NT2/D1 (cell line): ENCODE measurements at regions not wholly inside any gene's neighbourhood (a gene's known extent, or its start where the extent isn't known, plus 50 kb on each side); places are given as distances from the start of the nearest gene placed in this dataset.

ENCODE experiments used
- DNase-seq: peaks from one replicate; pipeline ENCODE4 v3.0.0-alpha.2; 2011; ENCODE audit warnings: low read depth, low spot score
- H3K27me3 ChIP-seq: 2 replicates; pipeline ENCODE4 v1.6.0; 2011; ENCODE audit warnings: mild to moderate bottlenecking; ENCODE audit not compliant: insufficient read length, insufficient read depth
- H3K36me3 ChIP-seq: 2 replicates; pipeline ENCODE4 v1.6.1; 2011; ENCODE audit warnings: mild to moderate bottlenecking, low read length, mixed read lengths; ENCODE audit not compliant: insufficient read depth, insufficient read length
- H3K4me1 ChIP-seq: 2 replicates; pipeline ENCODE4 v1.5.1; 2011; ENCODE audit not compliant: insufficient read depth, insufficient read length
- H3K4me3 ChIP-seq: 2 replicates; pipeline ENCODE4 v1.5.1; 2011; ENCODE audit warnings: low read depth; ENCODE audit not compliant: insufficient read length
- H3K9ac ChIP-seq: 2 replicates; pipeline ENCODE4 v1.6.0; 2011; ENCODE audit warnings: low read depth; ENCODE audit not compliant: insufficient read length
- H3K9me3 ChIP-seq: 2 replicates; pipeline ENCODE4 v1.5.1; 2011; ENCODE audit warnings: mild to moderate bottlenecking, low read length; ENCODE audit not compliant: insufficient read depth
- SUZ12 ChIP-seq: IDR thresholded peaks from 2 replicates; pipeline ENCODE4 v1.6.1; 2011; ENCODE audit not compliant: insufficient read length, insufficient read depth; ENCODE audit errors: extremely low read depth
- YY1 ChIP-seq: IDR thresholded peaks from 2 replicates; pipeline ENCODE4 v1.6.1; 2011; ENCODE audit not compliant: insufficient read length, insufficient read depth
- ZNF274 ChIP-seq: IDR thresholded peaks from 2 replicates; pipeline ENCODE4 v1.6.1; 2011; ENCODE audit warnings: mild to moderate bottlenecking, low read depth, low read length

DNA sequence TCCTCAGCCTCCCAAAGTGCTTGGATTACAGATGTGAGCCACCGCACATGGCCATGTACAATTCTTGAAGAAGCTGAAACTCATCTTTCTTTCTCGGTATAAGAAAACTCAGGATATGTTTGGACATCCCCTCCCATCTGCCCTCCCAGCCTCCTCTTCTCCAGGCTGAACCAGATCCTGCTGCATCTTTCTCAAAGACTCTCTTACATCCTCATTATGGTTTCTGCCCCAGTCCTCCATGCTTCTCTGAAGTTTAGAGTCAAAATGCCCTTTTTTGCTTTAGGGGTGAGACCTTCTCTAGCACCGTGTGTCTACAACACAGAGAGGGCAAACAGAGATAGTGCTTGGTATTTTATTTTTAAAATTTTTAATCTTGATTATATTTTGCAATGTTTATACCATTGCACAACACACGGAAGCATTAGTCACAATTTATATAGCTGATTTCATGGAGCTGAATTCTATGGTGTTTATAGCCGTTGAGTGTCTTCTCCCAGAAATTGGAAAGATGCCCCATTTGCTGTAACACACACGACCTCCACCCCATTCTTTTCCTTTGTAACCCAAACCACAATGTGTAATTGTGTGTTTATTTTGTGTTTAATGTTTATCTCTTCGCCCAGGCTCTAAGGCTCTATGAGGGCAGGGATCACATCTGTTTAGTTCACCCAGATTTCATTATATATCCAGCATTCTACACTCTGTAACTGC is 206.0 kb upstream of the TNP1 start:
- DNase-seq = no peak
- TF ChIP-seq YY1 (no peak), ZNF274 (no peak), SUZ12 (no peak)
- Histone ChIP-seq H3K9me3 (no peaks in the 10 kb centered on the region), H3K4me3 (no peak overlapping the region), H3K36me3 (no peaks in the 10 kb centered on the region), H3K9ac (no peak overlapping the region), H3K4me1 (peaks cover 4% of the 10 kb centered on the region), H3K27me3 (peaks cover 4% of the 10 kb centered on the region)

- no peak for DNase-seq
- Histone ChIP-seq H3K4me3 (no peak overlapping the region), H3K27me3 (peaks cover 4% of the 10 kb centered on the region), H3K9me3 (no peaks in the 10 kb centered on the region), H3K36me3 (no peaks in the 10 kb centered on the region), H3K4me1 (peaks cover 4% of the 10 kb centered on the region), H3K9ac (no peak overlapping the region)
- TF ChIP-seq YY1 (no peak), ZNF274 (no peak), SUZ12 (no peak)
Observed at GRCh38 chr2:217065012-217065290, 205.1 kb upstream of the TNP1 start.

- Histone ChIP-seq H3K27me3 (peaks cover 4% of the 10 kb centered on the region), H3K36me3 (no peaks in the 10 kb centered on the region), H3K9ac (peak overlapping the region; percentile 36), H3K9me3 (no peaks in the 10 kb centered on the region), H3K4me3 (no peak overlapping the region), H3K4me1 (no peaks in the 10 kb centered on the region)
- peak; percentile 55 for DNase-seq
- TF ChIP-seq SUZ12 (no peak), YY1 (no peak), ZNF274 (no peak)
Observed at GRCh38 chr2:217064234-217065011, 204.6 kb upstream of the TNP1 start.

- peaks cover 4% of the 10 kb centered on the region for H3K27me3 ChIP-seq
- no peaks in the 10 kb centered on the region for H3K36me3 ChIP-seq
- H3K9ac ChIP-seq = no peak overlapping the region
- TF ChIP-seq ZNF274 (no peak), YY1 (no peak), SUZ12 (no peak)
- H3K4me3 ChIP-seq = no peak overlapping the region
- DNase-seq = no peak
- H3K9me3 ChIP-seq = no peaks in the 10 kb centered on the region
- H3K4me1 ChIP-seq = no peaks in the 10 kb centered on the region
Observed at GRCh38 chr2:217063238-217063755, 203.4 kb upstream of the TNP1 start.

DNA sequence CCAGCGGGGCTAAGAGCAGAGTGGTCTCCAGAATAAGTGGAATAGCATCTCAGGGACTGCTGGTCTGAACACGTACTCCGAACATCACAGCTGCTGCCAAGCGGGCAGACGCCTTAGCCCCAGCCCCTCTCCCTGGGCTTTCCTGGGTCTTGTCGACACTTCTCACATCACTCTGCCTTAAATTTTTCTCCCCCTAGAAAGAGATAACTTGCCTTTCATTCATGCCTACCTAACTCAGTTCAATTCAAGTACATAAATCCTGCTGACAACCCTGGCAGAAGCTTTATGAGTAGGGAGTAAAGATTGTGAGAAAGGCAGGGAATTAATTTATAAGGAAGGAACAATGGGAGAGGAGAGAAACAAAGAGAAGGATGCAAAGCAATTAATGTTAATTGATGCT is 202.9 kb upstream of the TNP1 start:
- no peak overlapping the region for H3K9ac ChIP-seq
- TF ChIP-seq SUZ12 = no peak

GRCh38 chr2:217061916-217062505 is 202.1 kb upstream of the TNP1 start:
- H3K27me3 ChIP-seq = peaks cover 4% of the 10 kb centered on the region
- H3K36me3 ChIP-seq = no peaks in the 10 kb centered on the region
- H3K9ac ChIP-seq = no peak overlapping the region
- H3K4me1 ChIP-seq = no peaks in the 10 kb centered on the region
- H3K9me3 ChIP-seq = no peaks in the 10 kb centered on the region
- DNase-seq = no peak
- TF ChIP-seq SUZ12 = no peak
- no peak for TF ChIP-seq YY1
- no peak for TF ChIP-seq ZNF274
- H3K4me3 ChIP-seq = no peak overlapping the region

More for the DNA sequence above, 202.9 kb upstream of the TNP1 start:
- H3K4me1 ChIP-seq = no peaks in the 10 kb centered on the region
- H3K36me3 ChIP-seq = no peaks in the 10 kb centered on the region
- no peak overlapping the region for H3K4me3 ChIP-seq
- H3K27me3 ChIP-seq = peaks cover 4% of the 10 kb centered on the region
- no peaks in the 10 kb centered on the region for H3K9me3 ChIP-seq
- DNase-seq = no peak

- no peak for TF ChIP-seq ZNF274
- no peak for TF ChIP-seq SUZ12
- TF ChIP-seq YY1 = no peak
- Histone ChIP-seq H3K4me1 (no peaks in the 10 kb centered on the region), H3K4me3 (no peak overlapping the region), H3K27me3 (peaks cover 4% of the 10 kb centered on the region), H3K9me3 (no peaks in the 10 kb centered on the region), H3K36me3 (no peaks in the 10 kb centered on the region), H3K9ac (no peak overlapping the region)
- DNase-seq = no peak
Observed at GRCh38 chr2:217060951-217061547, 201.2 kb upstream of the TNP1 start.
